ENCODE measurements at regions not wholly inside any gene's neighbourhood (a gene's known extent, or its start where the extent isn't known, plus 50 kb on each side); places are given as distances from the start of the nearest gene placed in this dataset.

DNA sequence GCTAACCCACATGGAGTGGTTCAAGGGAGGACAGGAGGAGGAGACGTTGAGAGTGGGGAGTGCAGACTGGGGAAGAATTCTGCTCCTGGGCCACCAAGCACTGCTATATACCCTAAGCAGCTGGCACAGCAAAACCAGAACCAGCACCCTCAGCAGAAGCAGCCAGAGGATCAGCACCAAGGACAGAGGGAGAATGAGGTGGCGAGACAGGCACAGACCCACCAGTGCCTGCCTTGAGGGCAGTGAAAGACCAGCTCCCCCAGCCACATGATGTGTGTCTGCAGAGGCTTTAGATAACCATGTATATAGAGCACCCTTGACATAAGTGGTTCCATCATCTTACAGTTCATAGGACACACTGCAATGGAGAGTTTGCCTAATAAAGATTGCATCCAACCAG, 319.0 kb downstream of the GABRB3 start:
- no peaks in the 10 kb centered on the region for H3K4me1 ChIP-seq (ENCODE audit: control insufficient read depth in 2 of 2, insufficient read depth in 2 of 2, low read length in 2 of 2)
- Mint-ChIP-seq H3K4me3 (no peak overlapping the region), H3K27ac (no peak overlapping the region), H3K4me1 (no peaks in the 10 kb centered on the region), H3K9me3 (ENCODE audit: insufficient read depth) (peaks cover 23% of the 10 kb centered on the region), H3K27me3 (no peaks in the 10 kb centered on the region)
- H3K9me3 ChIP-seq (ENCODE audit: control extremely low read depth in 1 of 3, control insufficient read depth in 2 of 3, insufficient read depth in 1 of 3, low read length in 2 of 3), result peaks cover 4 to 23% (median 13%) of the 10 kb centered on the region in 3 donors
- ATAC-seq (ENCODE audit: low read depth), result no peak
- no peaks in the 10 kb centered on the region for H3K79me2 ChIP-seq (ENCODE audit: control insufficient read depth, insufficient read depth, low read length)
- H3K4me3 ChIP-seq (ENCODE audit: control extremely low read depth in 1 of 5, extremely low read depth in 1 of 5, insufficient read depth in 1 of 5, low read depth in 2 of 5, low read length in 4 of 5), result no peak overlapping the region
- no peaks in the 10 kb centered on the region for H4K20me1 ChIP-seq (ENCODE audit: control insufficient read depth, insufficient read depth, low read length, poor library complexity, severe bottlenecking)
- ChIA-PET POLR2A (no interaction called here), CTCF (no interaction called here)
- intact Hi-C loops (cut with micrococcal nuclease), result no loop called here
- WGBS (ENCODE audit: insufficient coverage), result 40% methylated on average over 2 of the region's 2 CpGs
- H3K4me2 ChIP-seq (replicated peaks; ENCODE audit: low read depth, low read length, poor library complexity, severe bottlenecking), result no peak overlapping the region
- no peak overlapping the region for H3K9ac ChIP-seq (ENCODE audit: low read length)
- TF ChIP-seq, protein P1, sequence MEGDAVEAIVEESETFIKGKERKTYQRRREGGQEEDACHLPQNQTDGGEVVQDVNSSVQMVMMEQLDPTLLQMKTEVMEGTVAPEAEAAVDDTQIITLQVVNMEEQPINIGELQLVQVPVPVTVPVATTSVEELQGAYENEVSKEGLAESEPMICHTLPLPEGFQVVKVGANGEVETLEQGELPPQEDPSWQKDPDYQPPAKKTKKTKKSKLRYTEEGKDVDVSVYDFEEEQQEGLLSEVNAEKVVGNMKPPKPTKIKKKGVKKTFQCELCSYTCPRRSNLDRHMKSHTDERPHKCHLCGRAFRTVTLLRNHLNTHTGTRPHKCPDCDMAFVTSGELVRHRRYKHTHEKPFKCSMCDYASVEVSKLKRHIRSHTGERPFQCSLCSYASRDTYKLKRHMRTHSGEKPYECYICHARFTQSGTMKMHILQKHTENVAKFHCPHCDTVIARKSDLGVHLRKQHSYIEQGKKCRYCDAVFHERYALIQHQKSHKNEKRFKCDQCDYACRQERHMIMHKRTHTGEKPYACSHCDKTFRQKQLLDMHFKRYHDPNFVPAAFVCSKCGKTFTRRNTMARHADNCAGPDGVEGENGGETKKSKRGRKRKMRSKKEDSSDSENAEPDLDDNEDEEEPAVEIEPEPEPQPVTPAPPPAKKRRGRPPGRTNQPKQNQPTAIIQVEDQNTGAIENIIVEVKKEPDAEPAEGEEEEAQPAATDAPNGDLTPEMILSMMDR (IDR thresholded peaks at IDR 0.05), result no peak
- TF ChIP-seq EZH2 (IDR thresholded peaks at IDR 0.05; ENCODE audit: borderline replicate concordance, insufficient read depth, low read depth, low read length, poor library complexity, severe bottlenecking), result no peak
- H3K27me3 ChIP-seq (replicated peaks in 1 of 4; ENCODE audit: control extremely low read depth in 1 of 4, control insufficient read depth in 3 of 4, insufficient read depth in 4 of 4, low read length in 3 of 4), result no peaks in the 10 kb centered on the region
- H2AFZ ChIP-seq (ENCODE audit: insufficient read depth, low read depth, low read length, poor library complexity, severe bottlenecking), result no peak overlapping the region
- no peak overlapping the region for H3K27ac ChIP-seq (ENCODE audit: low read length in 2 of 2)
- no peak for DNase-seq
- no peaks in the 10 kb centered on the region for H3K36me3 ChIP-seq (replicated peaks in 1 of 2; ENCODE audit: control extremely low read depth in 1 of 2, control insufficient read depth in 1 of 2, extremely low read depth in 1 of 2, insufficient read depth in 2 of 2, low read length in 1 of 2)

DNA sequence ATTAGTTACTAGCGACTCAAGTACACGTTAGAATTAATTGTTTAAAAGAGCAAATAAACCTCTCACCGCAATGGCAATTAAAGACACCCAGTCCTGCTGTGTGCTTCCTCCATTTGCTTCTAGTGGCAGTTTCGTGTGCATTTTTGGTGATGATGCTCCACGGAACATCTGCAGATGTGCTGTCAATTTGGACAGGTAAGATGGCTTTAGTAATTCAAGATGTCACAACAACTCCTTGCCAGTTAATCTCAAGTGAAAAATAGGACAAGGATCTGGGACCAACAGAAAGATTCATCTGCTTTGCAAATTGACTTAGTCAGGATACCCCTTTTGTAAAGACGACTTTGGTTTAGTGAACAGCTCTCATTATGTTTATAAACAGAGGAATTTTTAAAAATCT, 320.9 kb downstream of the GABRB3 start:
- Mint-ChIP-seq H3K9me3 (ENCODE audit: insufficient read depth) (peaks cover 17% of the 10 kb centered on the region), H3K4me3 (no peak overlapping the region), H3K27me3 (no peaks in the 10 kb centered on the region), H3K4me1 (no peaks in the 10 kb centered on the region), H3K27ac (no peak overlapping the region)
- no peaks in the 10 kb centered on the region for H3K4me1 ChIP-seq (ENCODE audit: control insufficient read depth in 2 of 2, insufficient read depth in 2 of 2, low read length in 2 of 2)
- H2AFZ ChIP-seq (ENCODE audit: insufficient read depth, low read depth, low read length, poor library complexity, severe bottlenecking), result no peak overlapping the region
- no peak overlapping the region for H3K27ac ChIP-seq (ENCODE audit: low read length in 2 of 2)
- POLR2A ChIA-PET, result no interaction called here
- no peak overlapping the region for H3K4me2 ChIP-seq (replicated peaks; ENCODE audit: low read depth, low read length, poor library complexity, severe bottlenecking)
- no peak overlapping the region for H3K9ac ChIP-seq (ENCODE audit: low read length)
- peaks cover 0 to 18% (median 7%) of the 10 kb centered on the region in 3 donors for H3K9me3 ChIP-seq (ENCODE audit: control extremely low read depth in 1 of 3, control insufficient read depth in 2 of 3, insufficient read depth in 1 of 3, low read length in 2 of 3)
- ATAC-seq (ENCODE audit: low read depth) (no peak), DNase-seq (no peak)
- H3K4me3 ChIP-seq (ENCODE audit: control extremely low read depth in 1 of 5, extremely low read depth in 1 of 5, insufficient read depth in 1 of 5, low read depth in 2 of 5, low read length in 4 of 5), result no peak overlapping the region
- H3K27me3 ChIP-seq (replicated peaks in 1 of 4; ENCODE audit: control extremely low read depth in 1 of 4, control insufficient read depth in 3 of 4, insufficient read depth in 4 of 4, low read length in 3 of 4), result no peaks in the 10 kb centered on the region
- CTCF ChIA-PET, result no interaction called here
- H3K79me2 ChIP-seq (ENCODE audit: control insufficient read depth, insufficient read depth, low read length), result no peaks in the 10 kb centered on the region
- 100% methylated on average over 2 of the region's 6 CpGs for WGBS (ENCODE audit: insufficient coverage)
- H4K20me1 ChIP-seq (ENCODE audit: control insufficient read depth, insufficient read depth, low read length, poor library complexity, severe bottlenecking), result no peaks in the 10 kb centered on the region
- no peak for TF ChIP-seq EZH2 (IDR thresholded peaks at IDR 0.05; ENCODE audit: borderline replicate concordance, insufficient read depth, low read depth, low read length, poor library complexity, severe bottlenecking)
- TF ChIP-seq, protein P1 (IDR thresholded peaks at IDR 0.05), result no peak
- intact Hi-C loops (cut with micrococcal nuclease), result no loop called here
- no peaks in the 10 kb centered on the region for H3K36me3 ChIP-seq (replicated peaks in 1 of 2; ENCODE audit: control extremely low read depth in 1 of 2, control insufficient read depth in 1 of 2, extremely low read depth in 1 of 2, insufficient read depth in 2 of 2, low read length in 1 of 2)
